Astrocyte of the spinal cord (primary cell): ENCODE measurements at regions not wholly inside any gene's neighbourhood (a gene's known extent, or its start where the extent isn't known, plus 50 kb on each side); places are given as distances from the start of the nearest gene placed in this dataset.
A peak's percentile ranks its signal among the peaks of the same experiment; 100 is the strongest.

ENCODE experiments used
- DNase-seq: peaks from one replicate; pipeline ENCODE4 v3.0.0; 2011; ENCODE audit warnings: low read depth, low spot score
- H3K4me3 ChIP-seq: 2 replicates; pipeline ENCODE4 v1.5.1; 2011; ENCODE audit warnings: low read depth, mild to moderate bottlenecking, low read length, moderate library complexity
- CTCF ChIP-seq: IDR thresholded peaks from 2 replicates; pipeline ENCODE4 v1.5.1; 2012; ENCODE audit warnings: low read depth, mild to moderate bottlenecking, low read length, inconsistent platforms
- in situ Hi-C: cut with HindIII; loops from 2 replicates; pipeline ENCODE4 v1.10.0; 2017; ENCODE audit warnings: low sequenced_read_pairs

- in situ Hi-C loops = no loop called here
- no peak for TF ChIP-seq CTCF
- H3K4me3 ChIP-seq = no peak overlapping the region
- no peak for DNase-seq
Observed at GRCh38 chr4:15186806-15187205, 184.5 kb downstream of the CPEB2 start.

GRCh38 chr4:15188605-15189539, 186.6 kb downstream of the CPEB2 start:
- no peak overlapping the region for H3K4me3 ChIP-seq
- no peak for TF ChIP-seq CTCF
- no peak for DNase-seq
- in situ Hi-C loops = no loop called here

- no peak overlapping the region for H3K4me3 ChIP-seq
- DNase-seq = peak; percentile 47
- no peak for TF ChIP-seq CTCF
- in situ Hi-C loops = no loop called here
Observed at GRCh38 chr4:15194520-15194919, 192.2 kb downstream of the CPEB2 start.

- DNase-seq = peak; percentile 69
- H3K4me3 ChIP-seq = no peak overlapping the region
- in situ Hi-C loops = no loop called here
- TF ChIP-seq CTCF = peak; percentile 54
Observed at GRCh38 chr4:15197005-15197404, 194.7 kb downstream of the CPEB2 start.

- in situ Hi-C loops = no loop called here
- DNase-seq = peak; percentile 83
- no peak overlapping the region for H3K4me3 ChIP-seq
- TF ChIP-seq CTCF = no peak
Observed at GRCh38 chr4:15198070-15198727, 195.9 kb downstream of the CPEB2 start.

- no peak overlapping the region for H3K4me3 ChIP-seq
- no peak for DNase-seq
- no peak for TF ChIP-seq CTCF
- in situ Hi-C loops = no loop called here
Observed at GRCh38 chr4:15201782-15202181, 199.5 kb downstream of the CPEB2 start.
